ENCODE measurements at regions not wholly inside any gene's neighbourhood (a gene's known extent, or its start where the extent isn't known, plus 50 kb on each side); places are given as distances from the start of the nearest gene placed in this dataset.

DNA sequence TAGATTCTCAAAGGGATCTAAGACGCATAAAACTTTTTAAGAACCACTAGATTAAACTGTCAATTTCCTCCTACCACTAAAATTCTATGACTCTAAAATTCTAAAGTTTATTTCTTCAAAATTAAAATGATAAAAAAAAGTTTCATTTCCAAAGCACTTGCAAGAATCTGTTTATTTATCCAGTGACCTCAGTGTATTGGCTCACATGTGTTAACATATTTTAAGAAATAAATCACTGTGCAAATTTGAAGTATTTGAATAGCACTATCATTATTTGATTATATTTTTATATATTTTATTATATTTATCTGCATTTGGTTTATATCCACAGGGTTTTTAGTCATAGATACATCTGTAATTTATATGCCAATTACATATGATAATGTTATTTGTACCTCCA lies 62.2 kb upstream of the SLC12A2 start:
- no peaks in the 10 kb centered on the region for H3K36me3 ChIP-seq
- intact Hi-C loops (cut with DNase I) = no loop called here
- no peaks in the 10 kb centered on the region for H3K9me3 ChIP-seq
- H3K4me3 ChIP-seq (replicated peaks in 1 of 3) = no peak overlapping the region
- no peak for DNase-seq
- TF ChIP-seq POLR2A (IDR thresholded peaks at IDR 0.05) = no peak
- TF ChIP-seq, protein P1, sequence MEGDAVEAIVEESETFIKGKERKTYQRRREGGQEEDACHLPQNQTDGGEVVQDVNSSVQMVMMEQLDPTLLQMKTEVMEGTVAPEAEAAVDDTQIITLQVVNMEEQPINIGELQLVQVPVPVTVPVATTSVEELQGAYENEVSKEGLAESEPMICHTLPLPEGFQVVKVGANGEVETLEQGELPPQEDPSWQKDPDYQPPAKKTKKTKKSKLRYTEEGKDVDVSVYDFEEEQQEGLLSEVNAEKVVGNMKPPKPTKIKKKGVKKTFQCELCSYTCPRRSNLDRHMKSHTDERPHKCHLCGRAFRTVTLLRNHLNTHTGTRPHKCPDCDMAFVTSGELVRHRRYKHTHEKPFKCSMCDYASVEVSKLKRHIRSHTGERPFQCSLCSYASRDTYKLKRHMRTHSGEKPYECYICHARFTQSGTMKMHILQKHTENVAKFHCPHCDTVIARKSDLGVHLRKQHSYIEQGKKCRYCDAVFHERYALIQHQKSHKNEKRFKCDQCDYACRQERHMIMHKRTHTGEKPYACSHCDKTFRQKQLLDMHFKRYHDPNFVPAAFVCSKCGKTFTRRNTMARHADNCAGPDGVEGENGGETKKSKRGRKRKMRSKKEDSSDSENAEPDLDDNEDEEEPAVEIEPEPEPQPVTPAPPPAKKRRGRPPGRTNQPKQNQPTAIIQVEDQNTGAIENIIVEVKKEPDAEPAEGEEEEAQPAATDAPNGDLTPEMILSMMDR (IDR thresholded peaks at IDR 0.05) = no peak
- WGBS, 2 donors = 88 to 96% methylated on average over 1 of the region's 1 CpG
- no peaks in the 10 kb centered on the region for H3K27me3 ChIP-seq
- H3K27ac ChIP-seq = no peak overlapping the region
- no peaks in the 10 kb centered on the region for H3K4me1 ChIP-seq

All from thyroid gland (tissue), 4 donors.